Activated T-cell treated with anti-CD3 and anti-CD28 coated beads, Interleukin-2, amount 50 U/mL, for 48 hours (primary cell): ENCODE measurements at regions not wholly inside any gene's neighbourhood (a gene's known extent, or its start where the extent isn't known, plus 50 kb on each side); places are given as distances from the start of the nearest gene placed in this dataset.

Source experiments
- DNase-seq, 2 experiments: peaks; one replicate each; pipeline ENCODE4 v3.0.0-alpha.2; 2020

GRCh38 chr5:63310644-63311043 is 651.6 kb downstream of the HTR1A start:
- DNase-seq: no peak

- no peak for DNase-seq
Observed at GRCh38 chr5:63306909-63307308, 655.3 kb downstream of the HTR1A start.

DNA sequence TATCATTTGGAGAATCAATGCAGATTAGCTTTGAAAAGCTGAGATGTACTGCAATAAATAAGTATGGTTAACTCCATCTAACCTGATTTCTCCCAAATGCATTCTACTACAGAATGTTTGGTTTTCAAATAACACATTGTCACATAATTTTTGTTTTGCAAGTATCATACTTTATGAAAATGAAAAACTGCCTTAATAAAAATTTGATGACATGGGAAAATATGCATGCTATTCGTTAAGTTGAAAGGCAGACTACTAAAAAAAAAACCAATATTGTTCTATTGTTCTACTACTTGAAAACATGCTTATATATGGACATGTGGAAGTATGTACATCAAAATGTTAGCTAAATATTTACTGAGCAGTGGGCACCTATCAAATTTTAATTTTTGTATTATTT is 668.9 kb downstream of the HTR1A start:
- DNase-seq: no peak

GRCh38 chr5:63286724-63287123 is 675.5 kb downstream of the HTR1A start:
- no peak for DNase-seq

- no peak for DNase-seq
Observed at GRCh38 chr5:63263411-63263810, 684.8 kb downstream of the LRRC70 start.

- DNase-seq: no peak
Observed at GRCh38 chr5:63262185-63262981, 683.8 kb downstream of the LRRC70 start.

DNA sequence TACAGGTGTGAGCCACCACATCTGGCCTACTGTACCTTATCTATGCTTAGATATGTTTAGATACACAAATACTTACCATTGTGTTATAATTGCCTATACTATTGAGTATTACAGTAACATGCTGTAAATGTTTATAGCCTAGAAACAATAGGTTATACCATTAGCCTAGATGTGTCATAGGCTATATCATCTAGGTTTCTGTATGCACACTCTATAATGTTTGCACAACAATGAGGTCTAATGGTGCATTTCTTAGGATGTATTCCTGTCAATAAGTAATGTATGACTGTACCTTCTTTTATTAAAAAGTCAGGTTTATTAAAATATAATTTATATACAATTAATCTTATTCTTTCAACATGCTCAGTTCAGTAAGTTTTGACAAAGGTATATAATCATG is 683.1 kb downstream of the LRRC70 start:
- DNase-seq: no peak

DNA sequence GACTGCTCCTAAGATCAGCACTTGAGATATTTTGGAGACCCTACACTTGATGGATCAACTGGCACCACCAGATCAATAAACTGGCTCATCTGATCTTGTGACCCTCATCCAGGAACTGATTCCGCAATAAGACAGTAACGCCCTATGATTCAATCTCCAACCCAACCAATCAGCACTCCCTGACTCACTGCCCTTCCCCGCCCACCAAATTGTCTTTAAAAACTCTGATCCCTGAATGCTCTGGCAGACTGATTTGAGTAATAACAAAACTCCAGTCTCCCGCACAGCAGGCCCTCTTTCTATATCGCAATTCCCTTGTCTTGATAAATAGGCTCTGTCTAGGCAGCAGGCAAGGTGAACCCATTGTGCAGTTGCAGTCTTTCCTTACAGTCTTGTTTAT is 677.0 kb downstream of the LRRC70 start:
- DNase-seq: no peak

DNA sequence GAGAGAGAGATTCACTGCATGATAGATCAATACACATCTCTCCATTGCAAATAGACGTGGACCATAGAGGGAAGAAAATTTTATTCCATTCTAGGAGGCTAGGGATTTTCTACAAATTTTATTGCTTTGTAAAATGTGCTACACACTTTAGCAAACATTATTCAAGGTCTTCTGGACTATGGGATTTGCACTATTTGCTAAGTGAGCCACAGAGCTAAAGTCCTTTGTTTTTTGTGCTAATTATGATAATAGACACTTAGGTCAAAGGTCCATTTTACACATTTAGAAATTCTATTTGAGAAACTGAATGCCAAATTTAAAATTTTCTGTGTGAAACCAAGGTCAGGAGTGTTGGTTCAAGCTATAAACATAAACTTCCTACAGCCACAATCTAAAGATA is 672.3 kb downstream of the LRRC70 start:
- no peak for DNase-seq

GRCh38 chr5:63249960-63250359 is 671.3 kb downstream of the LRRC70 start:
- no peak for DNase-seq

DNA sequence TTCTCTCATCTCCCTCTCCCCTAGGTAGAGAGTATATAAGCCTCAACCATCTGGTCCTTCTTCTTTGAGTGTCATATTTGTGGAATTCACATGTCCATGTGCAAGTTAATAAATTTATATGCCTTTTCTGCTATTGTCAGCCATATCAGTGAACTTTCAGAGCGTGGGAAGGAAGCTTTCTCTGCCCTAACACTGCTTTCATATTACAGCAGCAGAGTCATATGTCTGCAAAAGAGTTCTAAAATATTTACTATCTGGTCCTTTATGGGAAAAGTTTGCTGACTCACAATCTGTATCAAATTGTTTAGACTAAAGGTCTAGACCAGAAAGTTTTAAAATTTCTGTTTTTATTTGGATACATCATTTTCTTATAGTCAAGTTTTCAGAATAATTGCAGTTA is 669.0 kb downstream of the LRRC70 start:
- DNase-seq: no peak

- no peak for DNase-seq
Observed at GRCh38 chr5:63245271-63245670, 666.7 kb downstream of the LRRC70 start.

DNA sequence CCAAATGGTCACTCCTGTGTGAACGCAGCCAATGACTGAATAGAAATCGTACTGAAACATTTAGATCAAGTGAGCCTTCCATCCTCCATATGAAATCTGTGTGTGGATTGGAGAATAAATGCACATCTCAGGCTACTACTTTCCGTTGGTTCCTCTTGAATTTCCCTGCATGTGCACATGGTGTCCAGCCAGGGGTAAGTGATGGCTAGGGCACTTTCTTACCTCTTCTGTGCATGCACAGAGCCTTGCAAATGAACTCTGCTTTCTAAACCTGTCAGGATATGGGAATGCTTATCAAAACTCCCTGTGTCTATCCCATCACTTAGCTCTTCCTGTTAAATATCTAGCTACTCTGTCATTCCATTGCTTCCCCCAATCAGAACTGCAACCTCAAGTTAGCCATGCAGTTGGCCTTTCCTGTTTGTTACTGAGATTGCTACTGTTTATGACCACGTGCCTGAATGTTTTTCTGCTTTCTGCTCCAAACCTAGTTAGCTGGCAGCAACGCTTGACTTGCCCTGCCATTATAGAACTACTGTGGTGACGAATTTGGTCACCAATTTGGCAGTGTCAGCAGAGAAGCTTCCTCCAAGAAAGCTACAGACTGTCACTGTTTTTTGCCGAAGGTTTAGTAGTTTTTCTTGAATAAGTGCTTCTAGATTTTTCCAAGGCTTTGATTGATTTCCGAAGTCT is 661.6 kb downstream of the LRRC70 start:
- no peak for DNase-seq

DNA sequence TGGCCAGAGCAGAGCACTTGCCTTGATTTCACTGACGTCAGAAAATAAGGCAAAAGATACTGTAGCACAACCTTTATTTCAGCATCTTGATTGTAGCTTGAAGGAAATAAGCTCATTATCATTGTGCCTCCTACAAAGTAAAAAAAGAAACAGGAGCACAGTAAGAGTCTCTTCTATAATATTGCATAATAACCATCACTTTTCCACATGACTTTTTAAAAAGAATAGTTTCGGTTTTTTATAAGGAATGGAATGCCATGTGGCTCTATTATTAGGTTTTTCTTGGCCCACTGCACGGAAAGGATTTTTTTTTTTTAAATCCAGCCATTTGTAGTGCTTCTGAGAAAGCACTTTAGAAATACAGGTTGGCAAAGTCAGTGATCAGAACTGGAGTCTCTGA is 655.3 kb downstream of the LRRC70 start:
- DNase-seq: no peak

GRCh38 chr5:63233361-63233760 is 654.7 kb downstream of the LRRC70 start:
- DNase-seq: no peak

DNA sequence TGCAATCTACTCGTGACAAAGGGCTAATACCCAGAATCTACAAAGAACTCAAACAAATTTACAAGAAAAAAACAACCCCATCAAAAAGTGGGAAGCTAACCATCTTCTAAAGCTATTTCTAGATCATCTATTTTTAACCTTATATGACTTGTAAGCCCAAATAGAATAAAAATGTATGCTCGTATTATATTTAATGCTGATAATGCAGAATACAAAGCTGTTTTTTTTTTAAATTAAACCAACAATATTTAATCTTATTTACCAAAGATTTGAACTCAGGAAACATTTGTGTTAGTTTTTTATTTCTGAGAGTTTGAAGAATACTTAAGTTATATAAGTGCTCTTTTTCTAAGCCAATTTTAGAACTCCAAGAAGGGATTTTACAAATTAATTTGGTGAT is 652.1 kb downstream of the LRRC70 start:
- no peak for DNase-seq

- no peak for DNase-seq
Observed at GRCh38 chr5:63228154-63228553, 649.5 kb downstream of the LRRC70 start.

- no peak for DNase-seq
Observed at GRCh38 chr5:63220244-63220643, 641.6 kb downstream of the LRRC70 start.

- no peak for DNase-seq
Observed at GRCh38 chr5:63217422-63217821, 638.8 kb downstream of the LRRC70 start.

DNA sequence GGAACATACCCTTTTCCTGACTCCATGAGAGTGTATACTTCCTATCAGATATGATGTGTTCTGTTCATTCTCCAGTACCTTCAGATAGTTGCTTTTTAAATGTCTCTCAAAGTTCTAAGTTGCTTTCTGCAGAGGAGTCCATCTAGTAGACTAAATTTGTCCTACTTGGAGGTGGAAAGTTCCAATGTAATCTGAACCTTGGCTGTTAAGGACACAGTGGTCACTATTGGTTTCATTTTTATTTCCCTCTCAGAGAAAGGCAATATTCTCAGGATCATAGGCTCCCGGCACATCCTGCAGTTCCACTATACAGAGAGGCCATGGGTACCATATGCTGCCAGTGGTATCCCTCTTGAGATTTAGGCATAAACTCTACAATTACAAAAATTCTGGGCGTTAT is 634.6 kb downstream of the LRRC70 start:
- DNase-seq: no peak

DNA sequence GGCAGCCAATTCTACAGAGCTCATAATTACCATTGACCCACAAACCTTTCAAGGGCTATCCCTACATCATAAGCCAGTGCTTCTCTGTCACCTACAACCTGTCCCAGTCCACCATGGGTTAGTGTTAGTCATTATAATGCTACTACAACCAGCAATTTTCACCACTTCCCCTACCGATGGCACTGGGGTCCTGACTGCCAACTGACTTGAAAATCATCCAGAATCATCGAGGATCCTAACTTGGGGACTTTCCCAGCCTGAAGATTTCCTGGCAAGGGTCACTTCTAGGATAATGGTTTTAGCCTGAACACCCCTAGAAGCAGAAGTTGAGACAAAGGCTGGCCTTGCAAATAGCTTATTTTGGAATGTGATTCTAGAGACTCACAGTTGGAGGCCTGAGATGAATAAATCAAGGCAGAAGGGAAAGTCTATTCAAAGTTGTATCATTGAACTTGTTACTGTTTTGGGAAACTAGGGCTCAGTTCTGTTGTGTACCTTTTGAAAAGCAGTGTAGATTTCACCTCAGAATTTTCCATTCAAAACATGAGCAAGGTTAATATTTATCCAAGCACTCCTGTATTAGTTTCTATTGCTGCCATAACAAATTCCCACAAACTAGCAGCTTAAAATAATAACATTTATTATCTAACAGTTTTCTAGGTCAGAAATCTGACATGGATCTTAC is 633.0 kb downstream of the LRRC70 start:
- DNase-seq: no peak

DNA sequence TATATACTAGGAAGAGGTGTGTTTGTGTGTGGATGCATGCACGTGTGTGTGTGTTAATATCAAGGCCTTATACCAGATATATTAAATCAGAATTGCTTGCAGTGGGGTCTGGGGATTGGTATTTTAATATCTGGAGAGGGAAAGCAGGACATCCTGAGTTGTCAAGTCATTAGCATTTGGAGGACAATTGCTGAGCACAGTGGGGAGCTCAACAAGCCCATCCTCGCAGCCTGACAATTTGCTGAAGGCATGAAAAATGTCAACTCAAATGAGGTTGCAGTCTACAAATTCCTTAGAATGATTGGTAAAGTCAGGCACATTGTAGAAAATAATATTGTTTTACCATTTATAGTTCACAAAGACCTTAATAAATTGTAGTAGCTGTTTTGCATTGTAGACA is 627.4 kb downstream of the LRRC70 start:
- DNase-seq: no peak

- no peak for DNase-seq
Observed at GRCh38 chr5:63201738-63202137, 623.1 kb downstream of the LRRC70 start.

DNA sequence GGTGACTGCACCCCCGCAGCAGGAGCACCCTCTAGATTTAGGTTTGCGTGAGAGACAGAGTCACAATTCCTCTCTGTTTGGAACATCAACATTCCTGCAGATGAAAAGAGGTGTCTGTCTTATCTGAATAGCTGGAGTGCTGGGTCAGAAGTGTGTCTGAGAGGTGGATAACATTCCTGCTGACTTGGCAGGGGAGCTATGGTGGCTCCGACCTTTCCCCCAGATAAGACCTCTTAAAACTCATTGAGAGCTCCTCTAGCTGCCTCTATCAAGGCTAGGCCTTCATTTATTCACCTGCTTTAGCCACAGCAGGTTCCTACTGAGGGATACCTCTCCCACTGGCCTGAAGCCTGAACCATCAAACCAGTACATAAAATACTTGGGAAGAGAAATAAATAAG is 615.5 kb downstream of the LRRC70 start:
- no peak for DNase-seq
